Tibial nerve (tissue), 4 donors: ENCODE measurements at regions not wholly inside any gene's neighbourhood (a gene's known extent, or its start where the extent isn't known, plus 50 kb on each side); places are given as distances from the start of the nearest gene placed in this dataset.
A peak's percentile ranks its signal among the peaks of the same experiment; 100 is the strongest.
"Not testable (repeated sequence)": the region's sequence is repeated elsewhere in the genome, so short reads cannot be mapped to it uniquely, and the experiment has no call there.

Experiments used
- DNase-seq, 2 donors: peaks; one replicate each; pipeline ENCODE4 v3.0.0-alpha.2; 2019; ENCODE audit warnings: low spot score in 2 of 2
- H3K27ac ChIP-seq, 4 donors: fragments of 200-600 bp; sonication (generic) in 3 of 4; one replicate each; pipeline ENCODE4 v1.5.1; 2017 to 2019; ENCODE audit warnings: mild to moderate bottlenecking in 1 of 4
- H3K27me3 ChIP-seq, 2 donors: fragments of 200-600 bp; sonication (generic) in 1 of 2; one replicate each; pipeline versions ENCODE4 v1.5.1 to v1.6.0; 2017 to 2019
- H3K36me3 ChIP-seq, 3 donors: fragments of 200-600 bp; sonication (generic); one replicate each; pipeline ENCODE4 v1.5.1; 2018 to 2019
- H3K4me1 ChIP-seq, 4 donors: fragments of 200-600 bp; sonication (generic) in 3 of 4; one replicate each; pipeline ENCODE4 v1.5.1; 2017 to 2019
- H3K4me3 ChIP-seq, 4 donors: fragments of 200-600 bp; sonication (generic) in 3 of 4; one replicate each; pipeline ENCODE4 v1.5.1; 2017 to 2019; ENCODE audit warnings: mild to moderate bottlenecking in 1 of 4, moderate library complexity in 1 of 4
- H3K9me3 ChIP-seq, 4 donors: fragments of 200-600 bp; sonication (generic) in 3 of 4; one replicate each; pipeline ENCODE4 v1.5.1; 2017 to 2019
- EP300 ChIP-seq, 2 donors: sonication (generic); formaldehyde crosslinking; IDR thresholded peaks; one replicate each; pipeline ENCODE4 v1.6.1; 2017; ENCODE audit warnings: antibody characterized with exemption in 2 of 2, mild to moderate bottlenecking in 1 of 2
- POLR2A ChIP-seq, 2 donors: fragments of 450-650 bp; IDR thresholded peaks; one replicate each; pipeline ENCODE4 v1.6.1; 2017; ENCODE audit warnings: antibody characterized with exemption in 2 of 2, mild to moderate bottlenecking in 2 of 2, moderate library complexity in 2 of 2
- WGBS, 2 donors: methylation state at CpG; one replicate each; pipeline ENCODE4 v1.1.5; 2018; 5-methylcytosine and 5-hydroxymethylcytosine counted together
- TF ChIP-seq, protein P1 (sequence below), 5 experiments: fragments of 200-600 bp in 3 of 5; fragments of 450-650 bp in 2 of 5; sonication (generic) in 3 of 5; IDR thresholded peaks; one replicate each; pipeline ENCODE4 v1.5.1; 2016 to 2019; ENCODE audit warnings: antibody characterized with exemption in 5 of 5, mild to moderate bottlenecking in 3 of 5, moderate library complexity in 2 of 5

DNA sequence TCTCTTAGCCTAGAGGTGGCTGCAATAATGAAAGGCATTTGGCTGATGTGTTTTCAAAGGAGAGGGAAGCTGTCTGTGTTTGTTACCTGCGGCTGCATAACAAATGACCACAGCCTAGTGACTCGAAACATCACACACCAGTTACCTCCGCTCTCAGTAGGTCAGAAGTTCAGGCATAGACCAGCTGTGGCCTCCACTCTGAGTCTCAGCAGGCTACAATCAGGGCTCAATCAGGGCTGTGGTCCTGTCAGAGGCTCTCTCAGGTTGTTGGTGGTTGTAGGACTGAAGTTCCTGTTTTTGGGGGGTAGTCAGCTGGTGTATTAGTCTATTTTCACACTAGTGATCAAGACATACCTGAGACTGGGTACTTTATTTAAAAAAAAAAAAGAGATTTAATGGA is 1381.5 kb downstream of the CDH12 start:
- peaks cover 0 to 36% (median 0%) of the 10 kb centered on the region in 3 donors for H3K36me3 ChIP-seq
- not testable (repeated sequence) for H3K27ac ChIP-seq, H3K9me3 ChIP-seq, H3K27me3 ChIP-seq, H3K4me1 ChIP-seq, DNase-seq, H3K4me3 ChIP-seq
- 88% methylated on average over 3 of the region's 3 CpGs; no CpG with 5 or more reads in 1 of the 2 donors for WGBS, 2 donors

GRCh38 chr5:21469523-21470101 is 1383.5 kb downstream of the CDH12 start:
- H3K9me3 ChIP-seq, H3K4me3 ChIP-seq, H3K4me1 ChIP-seq, H3K27ac ChIP-seq, H3K27me3 ChIP-seq, DNase-seq: not testable (repeated sequence)
- peaks cover 0 to 37% (median 0%) of the 10 kb centered on the region in 3 donors for H3K36me3 ChIP-seq
- TF ChIP-seq, protein P1, sequence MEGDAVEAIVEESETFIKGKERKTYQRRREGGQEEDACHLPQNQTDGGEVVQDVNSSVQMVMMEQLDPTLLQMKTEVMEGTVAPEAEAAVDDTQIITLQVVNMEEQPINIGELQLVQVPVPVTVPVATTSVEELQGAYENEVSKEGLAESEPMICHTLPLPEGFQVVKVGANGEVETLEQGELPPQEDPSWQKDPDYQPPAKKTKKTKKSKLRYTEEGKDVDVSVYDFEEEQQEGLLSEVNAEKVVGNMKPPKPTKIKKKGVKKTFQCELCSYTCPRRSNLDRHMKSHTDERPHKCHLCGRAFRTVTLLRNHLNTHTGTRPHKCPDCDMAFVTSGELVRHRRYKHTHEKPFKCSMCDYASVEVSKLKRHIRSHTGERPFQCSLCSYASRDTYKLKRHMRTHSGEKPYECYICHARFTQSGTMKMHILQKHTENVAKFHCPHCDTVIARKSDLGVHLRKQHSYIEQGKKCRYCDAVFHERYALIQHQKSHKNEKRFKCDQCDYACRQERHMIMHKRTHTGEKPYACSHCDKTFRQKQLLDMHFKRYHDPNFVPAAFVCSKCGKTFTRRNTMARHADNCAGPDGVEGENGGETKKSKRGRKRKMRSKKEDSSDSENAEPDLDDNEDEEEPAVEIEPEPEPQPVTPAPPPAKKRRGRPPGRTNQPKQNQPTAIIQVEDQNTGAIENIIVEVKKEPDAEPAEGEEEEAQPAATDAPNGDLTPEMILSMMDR (IDR thresholded peaks at IDR 0.05): peak in 1 of 5 experiments; percentile 11
- 80 to 83% methylated on average over 5 to 6 of the region's 6 CpGs for WGBS, 2 donors

- H3K4me1 ChIP-seq, H3K27ac ChIP-seq, H3K4me3 ChIP-seq, H3K9me3 ChIP-seq, DNase-seq, H3K27me3 ChIP-seq: not testable (repeated sequence)
- 100% methylated on average over 3 of the region's 5 CpGs for WGBS, 2 donors
- peaks cover 0 to 38% (median 0%) of the 10 kb centered on the region in 3 donors for H3K36me3 ChIP-seq
These were observed 1385.6 kb downstream of the CDH12 start for GRCh38 chr5:21467544-21467943.

- WGBS, 2 donors: 0% methylated on average over 1 of the region's 7 CpGs; no CpG with 5 or more reads in 1 of the 2 donors
- not testable (repeated sequence) for H3K27me3 ChIP-seq, H3K9me3 ChIP-seq, DNase-seq
- Histone ChIP-seq H3K4me1 (peaks cover 0 to 16% (median 0%) of the 10 kb centered on the region in 4 donors), H3K36me3 (peaks cover 0 to 22% (median 0%) of the 10 kb centered on the region in 3 donors), H3K4me3 (peak overlapping the region; percentile 54 to 66 (median 56)), H3K27ac (peak overlapping the region in 1 of 4 donors; percentile 63)
These were observed 1393.4 kb downstream of the CDH12 start for GRCh38 chr5:21459744-21460073.

DNA sequence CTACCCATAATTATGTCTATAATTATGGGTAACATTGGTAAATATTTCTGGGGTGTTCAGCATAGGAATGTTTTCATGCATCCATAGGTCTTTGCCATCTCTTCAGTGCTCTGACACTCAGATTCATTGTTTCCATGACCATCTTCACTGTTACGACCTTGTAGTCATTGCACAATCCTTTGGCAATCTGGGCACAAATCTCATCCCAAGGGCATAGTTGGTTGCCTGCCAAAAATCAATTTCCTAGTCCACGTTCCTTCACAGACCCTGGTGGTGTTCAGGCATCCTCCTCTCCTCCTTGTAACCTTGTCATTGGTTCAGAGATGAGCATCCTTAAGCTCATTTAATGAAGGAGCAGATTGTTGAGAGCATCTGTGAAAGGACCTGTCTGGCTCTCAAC is 1400.7 kb downstream of the CDH12 start:
- Histone ChIP-seq H3K36me3 (no peaks in the 10 kb centered on the region), H3K4me1 (no peaks in the 10 kb centered on the region), H3K27ac (no peak overlapping the region), H3K27me3 (no peaks in the 10 kb centered on the region), H3K4me3 (no peak overlapping the region), H3K9me3 (no peaks in the 10 kb centered on the region)
- DNase-seq: no peak
- WGBS, 2 donors: 31 to 36% methylated on average over 2 of the region's 2 CpGs
- TF ChIP-seq EP300 (IDR thresholded peaks at IDR 0.05) (no peak), POLR2A (IDR thresholded peaks at IDR 0.05) (no peak)
- TF ChIP-seq, protein P1 (IDR thresholded peaks at IDR 0.05): no peak

GRCh38 chr5:21432646-21433045 is 1420.5 kb downstream of the CDH12 start:
- DNase-seq: no peak
- no peak overlapping the region for H3K4me3 ChIP-seq
- no peak overlapping the region for H3K27ac ChIP-seq
- no peaks in the 10 kb centered on the region for H3K4me1 ChIP-seq
- H3K36me3 ChIP-seq: no peaks in the 10 kb centered on the region
- WGBS, 2 donors: 24 to 26% methylated on average over 2 of the region's 2 CpGs
- H3K9me3 ChIP-seq: no peaks in the 10 kb centered on the region
- no peaks in the 10 kb centered on the region for H3K27me3 ChIP-seq
- TF ChIP-seq EP300 (IDR thresholded peaks at IDR 0.05) (no peak), POLR2A (IDR thresholded peaks at IDR 0.05) (no peak)
- TF ChIP-seq, protein P1 (IDR thresholded peaks at IDR 0.05): no peak

DNA sequence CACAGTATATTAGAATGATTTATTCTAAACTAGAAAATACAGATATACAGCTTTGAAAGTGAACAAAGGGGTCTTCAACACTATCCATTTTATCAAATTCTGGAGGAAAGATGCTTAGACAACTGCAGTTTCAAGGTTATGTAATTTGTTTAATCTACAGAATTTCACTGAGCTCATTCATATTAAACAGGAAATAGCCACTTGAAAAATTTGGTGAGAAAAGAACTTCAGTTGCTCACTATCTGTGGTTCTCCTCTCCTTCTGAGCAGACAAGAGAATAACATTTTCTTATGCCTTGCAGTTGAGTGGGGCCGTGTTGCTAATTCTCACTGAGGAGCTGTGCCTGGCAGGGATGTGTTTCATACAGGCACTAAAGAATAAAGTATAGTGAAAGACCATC is 1428.2 kb downstream of the CDH12 start:
- Histone ChIP-seq H3K4me3 (no peak overlapping the region), H3K4me1 (no peaks in the 10 kb centered on the region), H3K9me3 (no peaks in the 10 kb centered on the region), H3K36me3 (no peaks in the 10 kb centered on the region), H3K27me3 (no peaks in the 10 kb centered on the region), H3K27ac (no peak overlapping the region)
- no peak for DNase-seq
- TF ChIP-seq EP300 (IDR thresholded peaks at IDR 0.05): no peak
- TF ChIP-seq, protein P1 (IDR thresholded peaks at IDR 0.05): no peak
- no peak for TF ChIP-seq POLR2A (IDR thresholded peaks at IDR 0.05)
- WGBS, 2 donors: 48 to 75% methylated on average over 1 of the region's 1 CpG
